BE2C (cell line): ENCODE measurements at regions not wholly inside any gene's neighbourhood (a gene's known extent, or its start where the extent isn't known, plus 50 kb on each side); places are given as distances from the start of the nearest gene placed in this dataset.

Experiments
- DNase-seq: peaks from one replicate; pipeline ENCODE4 v3.0.0-alpha.2; 2020
- H3K27me3 ChIP-seq: fragments of 250-450 bp; sonication (Bioruptor Pico); 2 replicates; pipeline ENCODE4 v1.5.1; 2020; ENCODE audit warnings: mild to moderate bottlenecking
- H3K36me3 ChIP-seq: fragments of 250-450 bp; sonication (Bioruptor Pico); 2 replicates; pipeline ENCODE4 v1.5.1; 2020; ENCODE audit warnings: mild to moderate bottlenecking
- H3K4me1 ChIP-seq: fragments of 250-450 bp; sonication (Bioruptor Pico); 2 replicates; pipeline ENCODE4 v1.5.1; 2020
- H3K4me3 ChIP-seq: 2 replicates; pipeline ENCODE4 v1.5.1; 2011; ENCODE audit warnings: low read depth, low read length
- H3K9me3 ChIP-seq: fragments of 250-450 bp; sonication (Bioruptor Pico); 2 replicates; pipeline ENCODE4 v1.5.1; 2020
- TF ChIP-seq, protein P1 (sequence below): IDR thresholded peaks from 2 replicates; pipeline ENCODE4 v1.5.1; 2012; ENCODE audit warnings: mild to moderate bottlenecking, low read depth, low read length

DNA sequence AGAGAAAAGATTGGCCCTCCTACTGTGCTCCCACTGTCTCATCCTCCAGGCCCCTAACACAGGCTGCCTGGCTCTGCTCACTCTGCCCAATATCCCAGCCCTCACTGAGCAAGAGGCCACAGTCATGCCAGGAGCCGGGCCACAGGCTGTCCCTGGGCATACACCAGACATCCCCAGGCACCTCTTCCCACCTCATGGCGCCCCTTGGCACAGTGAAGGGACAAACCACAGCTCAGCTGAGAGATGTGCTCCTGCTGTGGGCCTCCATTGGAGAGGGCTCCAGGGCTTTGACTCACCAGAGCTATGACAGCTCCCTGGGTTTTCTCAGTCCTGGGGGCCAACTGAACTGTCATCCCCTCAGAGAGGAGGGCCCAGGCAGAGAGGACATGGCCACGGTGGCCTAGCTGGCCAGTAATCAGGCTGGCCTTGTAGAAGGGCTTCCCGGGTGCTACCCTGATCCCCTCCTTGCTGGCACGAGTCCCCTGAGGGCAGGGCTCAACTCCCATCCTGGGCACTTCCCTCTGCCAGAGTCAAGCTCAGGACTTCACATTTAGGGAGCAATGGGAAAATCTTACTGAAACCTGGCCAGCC lies 220.9 kb downstream of the TUBA3C start:
- TF ChIP-seq, protein P1, sequence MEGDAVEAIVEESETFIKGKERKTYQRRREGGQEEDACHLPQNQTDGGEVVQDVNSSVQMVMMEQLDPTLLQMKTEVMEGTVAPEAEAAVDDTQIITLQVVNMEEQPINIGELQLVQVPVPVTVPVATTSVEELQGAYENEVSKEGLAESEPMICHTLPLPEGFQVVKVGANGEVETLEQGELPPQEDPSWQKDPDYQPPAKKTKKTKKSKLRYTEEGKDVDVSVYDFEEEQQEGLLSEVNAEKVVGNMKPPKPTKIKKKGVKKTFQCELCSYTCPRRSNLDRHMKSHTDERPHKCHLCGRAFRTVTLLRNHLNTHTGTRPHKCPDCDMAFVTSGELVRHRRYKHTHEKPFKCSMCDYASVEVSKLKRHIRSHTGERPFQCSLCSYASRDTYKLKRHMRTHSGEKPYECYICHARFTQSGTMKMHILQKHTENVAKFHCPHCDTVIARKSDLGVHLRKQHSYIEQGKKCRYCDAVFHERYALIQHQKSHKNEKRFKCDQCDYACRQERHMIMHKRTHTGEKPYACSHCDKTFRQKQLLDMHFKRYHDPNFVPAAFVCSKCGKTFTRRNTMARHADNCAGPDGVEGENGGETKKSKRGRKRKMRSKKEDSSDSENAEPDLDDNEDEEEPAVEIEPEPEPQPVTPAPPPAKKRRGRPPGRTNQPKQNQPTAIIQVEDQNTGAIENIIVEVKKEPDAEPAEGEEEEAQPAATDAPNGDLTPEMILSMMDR = no peak
- Histone ChIP-seq H3K36me3 (no peaks in the 10 kb centered on the region), H3K27me3 (no peaks in the 10 kb centered on the region), H3K4me3 (no peak overlapping the region), H3K4me1 (no peaks in the 10 kb centered on the region), H3K9me3 (peaks cover 16% of the 10 kb centered on the region)
- DNase-seq = no peak

DNA sequence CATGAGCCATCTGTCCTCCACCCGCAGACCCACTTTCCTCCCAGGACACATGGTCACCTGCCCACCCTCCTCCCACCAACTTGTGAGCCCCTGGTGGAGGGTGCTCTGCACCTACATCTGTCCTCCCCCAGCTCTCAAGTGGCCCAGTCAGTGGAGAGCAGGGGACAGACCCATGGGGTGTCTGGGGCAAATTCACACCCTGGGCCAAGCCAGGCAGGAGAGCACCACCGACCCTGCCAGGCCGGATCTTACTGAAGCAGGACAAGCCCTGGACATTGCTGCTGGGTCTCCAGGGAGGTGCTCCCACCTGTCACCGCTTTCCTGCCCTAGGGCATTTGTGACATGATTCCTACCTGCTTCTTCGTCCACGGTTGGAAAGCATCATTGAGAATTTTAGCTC lies 221.6 kb downstream of the TUBA3C start:
- no peaks in the 10 kb centered on the region for H3K27me3 ChIP-seq
- no peak overlapping the region for H3K4me3 ChIP-seq
- DNase-seq = no peak
- no peaks in the 10 kb centered on the region for H3K4me1 ChIP-seq
- peaks cover 16% of the 10 kb centered on the region for H3K9me3 ChIP-seq
- no peaks in the 10 kb centered on the region for H3K36me3 ChIP-seq
- TF ChIP-seq, protein P1 = no peak

DNA sequence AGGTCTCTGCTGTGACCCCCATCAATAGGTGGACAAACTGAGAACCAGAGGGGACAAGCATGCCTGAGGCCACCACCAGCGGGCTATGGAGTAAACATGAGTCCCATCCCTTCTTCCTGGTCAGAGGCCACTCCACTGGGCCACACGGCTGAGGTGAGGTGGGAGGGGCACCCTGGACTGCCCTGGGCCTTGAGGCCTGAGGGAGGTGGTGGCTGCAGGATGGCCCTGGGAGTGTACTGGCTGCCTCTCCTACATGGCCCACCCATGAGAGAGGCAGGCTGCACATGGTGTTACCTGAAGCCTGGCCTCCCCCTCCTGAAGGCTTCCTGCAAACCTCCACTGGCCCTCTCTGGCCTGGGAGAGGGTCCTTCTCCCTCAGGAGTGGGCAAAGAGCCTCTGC lies 222.4 kb downstream of the TUBA3C start:
- H3K4me1 ChIP-seq = no peaks in the 10 kb centered on the region
- no peak overlapping the region for H3K4me3 ChIP-seq
- no peak for DNase-seq
- no peaks in the 10 kb centered on the region for H3K27me3 ChIP-seq
- no peaks in the 10 kb centered on the region for H3K36me3 ChIP-seq
- peaks cover 16% of the 10 kb centered on the region for H3K9me3 ChIP-seq
- TF ChIP-seq, protein P1 = no peak

DNA sequence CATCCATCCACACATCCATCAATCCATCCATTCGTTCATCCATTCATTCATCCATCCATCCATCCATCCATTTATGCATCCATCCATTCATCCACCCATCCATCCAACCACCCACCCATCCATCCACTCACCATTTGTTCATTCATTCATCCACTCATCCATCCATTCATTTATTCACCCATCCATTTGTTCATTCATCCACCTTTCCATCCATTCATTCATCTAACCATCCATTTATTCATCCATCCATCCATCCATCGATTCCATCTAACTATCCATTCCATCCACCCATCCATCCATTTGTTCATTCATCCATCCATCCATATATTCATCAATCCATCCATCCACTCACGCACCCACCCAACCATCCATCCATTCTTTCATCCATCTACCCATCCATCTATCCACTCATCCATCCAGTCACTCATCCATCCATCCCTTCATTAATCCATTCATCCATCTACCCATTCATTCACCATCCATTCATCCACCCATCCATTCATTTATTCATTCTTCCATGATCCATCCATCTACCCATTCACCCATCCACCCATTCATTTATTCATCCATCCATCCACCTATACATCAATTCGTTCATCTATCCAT lies 225.0 kb downstream of the TUBA3C start:
- Histone ChIP-seq H3K36me3 (no peaks in the 10 kb centered on the region), H3K4me3 (no peak overlapping the region), H3K4me1 (no peaks in the 10 kb centered on the region), H3K9me3 (peaks cover 16% of the 10 kb centered on the region), H3K27me3 (no peaks in the 10 kb centered on the region)
- TF ChIP-seq, protein P1 = no peak
- no peak for DNase-seq

DNA sequence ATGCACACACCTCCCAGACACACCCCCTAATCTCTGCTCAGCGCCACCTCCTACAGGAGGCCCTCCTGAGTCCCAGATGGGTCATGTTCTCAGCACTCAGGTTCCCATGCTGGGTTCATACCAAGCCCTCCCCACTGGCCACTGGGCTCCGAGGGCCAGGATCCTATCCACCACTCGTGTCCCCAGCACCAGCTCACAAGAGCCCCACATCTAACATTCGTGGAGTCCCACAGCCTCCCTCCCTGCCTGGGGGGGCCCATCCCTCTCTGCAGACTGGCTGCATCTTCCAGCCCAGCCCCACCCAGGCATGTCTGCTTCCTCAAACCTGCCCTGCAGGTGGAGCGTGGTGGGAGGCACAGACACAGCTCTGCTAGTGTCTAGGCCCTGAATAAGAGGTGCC lies 227.4 kb downstream of the TUBA3C start:
- Histone ChIP-seq H3K9me3 (peaks cover 14% of the 10 kb centered on the region), H3K27me3 (no peaks in the 10 kb centered on the region), H3K4me3 (no peak overlapping the region), H3K36me3 (no peaks in the 10 kb centered on the region), H3K4me1 (no peaks in the 10 kb centered on the region)
- TF ChIP-seq, protein P1 = no peak
- DNase-seq = no peak

DNA sequence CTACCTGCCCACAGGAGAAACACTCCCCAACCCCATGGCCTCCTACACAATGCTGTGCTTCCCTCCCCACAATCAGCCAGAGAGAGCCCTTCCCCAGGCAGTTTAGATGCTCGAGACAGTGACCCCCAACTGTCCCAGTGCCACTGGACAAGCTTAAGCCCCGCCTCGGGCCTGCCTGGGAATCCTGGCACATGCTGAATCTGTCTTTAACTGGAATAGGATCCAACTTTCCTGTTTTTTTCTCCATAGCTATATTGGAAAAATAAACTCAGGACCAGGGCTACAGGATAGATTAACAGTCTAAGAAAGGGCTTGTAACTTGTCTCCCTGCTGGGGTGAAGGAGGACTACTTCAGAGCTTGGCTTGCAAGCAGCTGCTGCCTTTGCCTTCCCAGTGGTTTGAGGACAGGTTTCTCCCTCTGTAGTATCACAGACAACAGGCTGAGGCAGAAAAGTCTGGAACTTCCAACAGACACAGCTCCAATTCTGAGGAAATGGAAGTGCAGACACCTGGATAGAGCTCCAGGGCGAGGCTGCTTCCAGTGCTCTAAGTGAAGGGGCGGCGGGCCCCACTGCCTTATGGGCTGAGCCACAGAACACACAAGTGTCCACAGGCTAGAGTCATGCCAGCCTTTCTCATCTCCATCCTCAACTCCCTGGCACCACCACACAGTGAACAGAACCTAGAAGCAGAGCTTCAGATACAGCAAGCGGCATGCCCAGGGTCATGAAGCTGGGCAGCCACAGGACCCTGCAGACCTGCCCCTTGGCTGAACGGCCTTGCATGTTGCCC lies 228.3 kb downstream of the TUBA3C start:
- Histone ChIP-seq H3K4me3 (no peak overlapping the region), H3K36me3 (no peaks in the 10 kb centered on the region), H3K9me3 (peaks cover 8% of the 10 kb centered on the region), H3K27me3 (no peaks in the 10 kb centered on the region), H3K4me1 (no peaks in the 10 kb centered on the region)
- no peak for DNase-seq
- TF ChIP-seq, protein P1 = no peak
